ENCODE measurements at regions not wholly inside any gene's neighbourhood (a gene's known extent, or its start where the extent isn't known, plus 50 kb on each side); places are given as distances from the start of the nearest gene placed in this dataset.

- intact Hi-C loops (cut with micrococcal nuclease; ENCODE audit: unreplicated experiment), result no loop called here
- Histone ChIP-seq H3K27me3 (ENCODE audit: control insufficient read depth, insufficient read depth, low read length) (no peaks in the 10 kb centered on the region), H3K36me3 (ENCODE audit: control insufficient read depth, insufficient read depth, low read length) (no peaks in the 10 kb centered on the region), H3K4me3 (ENCODE audit: low read depth in 2 of 2, low read length in 2 of 2) (no peak overlapping the region), H3K4me1 (ENCODE audit: control insufficient read depth, insufficient read depth, low read length) (no peaks in the 10 kb centered on the region), H3K9me3 (ENCODE audit: control insufficient read depth, insufficient read depth, low read depth, low read length) (no peaks in the 10 kb centered on the region), H3K27ac (ENCODE audit: low read length) (no peak overlapping the region)
- ChIA-PET POLR2A (no interaction called here), CTCF (no interaction called here)
- in situ Hi-C loops (cut with HindIII; ENCODE audit: low pct_unique_long_range_greater_than_20kb, low sequenced_read_pairs), result no loop called here
- no TSS peak for BruUV-seq (replicated peaks)
- no peak for ATAC-seq
- TF ChIP-seq TCF7L2 (IDR thresholded peaks at IDR 0.05; ENCODE audit: low read depth, low read length) (no peak), POLR2AphosphoS5 (IDR thresholded peaks at IDR 0.05; ENCODE audit: low read depth, low read length) (no peak), REST (IDR thresholded peaks at IDR 0.05; ENCODE audit: insufficient read depth in 1 of 2, low read depth in 2 of 2, low read length in 1 of 2) (no peak), SIN3A (IDR thresholded peaks at IDR 0.05; ENCODE audit: borderline replicate concordance, insufficient read depth, low read depth, low read length) (no peak)
- TF ChIP-seq, protein P1, sequence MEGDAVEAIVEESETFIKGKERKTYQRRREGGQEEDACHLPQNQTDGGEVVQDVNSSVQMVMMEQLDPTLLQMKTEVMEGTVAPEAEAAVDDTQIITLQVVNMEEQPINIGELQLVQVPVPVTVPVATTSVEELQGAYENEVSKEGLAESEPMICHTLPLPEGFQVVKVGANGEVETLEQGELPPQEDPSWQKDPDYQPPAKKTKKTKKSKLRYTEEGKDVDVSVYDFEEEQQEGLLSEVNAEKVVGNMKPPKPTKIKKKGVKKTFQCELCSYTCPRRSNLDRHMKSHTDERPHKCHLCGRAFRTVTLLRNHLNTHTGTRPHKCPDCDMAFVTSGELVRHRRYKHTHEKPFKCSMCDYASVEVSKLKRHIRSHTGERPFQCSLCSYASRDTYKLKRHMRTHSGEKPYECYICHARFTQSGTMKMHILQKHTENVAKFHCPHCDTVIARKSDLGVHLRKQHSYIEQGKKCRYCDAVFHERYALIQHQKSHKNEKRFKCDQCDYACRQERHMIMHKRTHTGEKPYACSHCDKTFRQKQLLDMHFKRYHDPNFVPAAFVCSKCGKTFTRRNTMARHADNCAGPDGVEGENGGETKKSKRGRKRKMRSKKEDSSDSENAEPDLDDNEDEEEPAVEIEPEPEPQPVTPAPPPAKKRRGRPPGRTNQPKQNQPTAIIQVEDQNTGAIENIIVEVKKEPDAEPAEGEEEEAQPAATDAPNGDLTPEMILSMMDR (IDR thresholded peaks at IDR 0.05), result no peak
- no peak for DNase-seq (ENCODE audit: low read depth, low spot score)
These were observed 204.2 kb downstream of the CHRM3 start for GRCh38 chr1:239590556-239590955.

DNA sequence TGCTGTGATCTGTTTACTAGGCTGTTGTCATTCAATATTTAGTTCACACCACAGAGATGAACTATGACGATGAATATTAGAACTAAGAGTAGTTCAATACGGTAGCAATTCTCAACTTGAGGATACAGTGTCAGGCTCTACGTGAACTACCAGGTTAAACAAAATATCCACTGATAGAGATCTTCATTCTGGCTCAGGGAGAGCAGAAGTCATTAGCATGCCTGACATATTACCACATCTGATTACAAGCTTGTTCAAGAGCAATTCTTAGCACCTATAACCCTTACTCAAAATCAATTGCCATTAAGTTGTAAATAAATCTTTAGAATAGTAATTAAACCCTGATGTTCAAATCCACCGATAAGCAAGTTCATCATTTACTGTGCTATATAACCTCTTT is 207.2 kb downstream of the CHRM3 start:
- in situ Hi-C loops (cut with HindIII; ENCODE audit: low pct_unique_long_range_greater_than_20kb, low sequenced_read_pairs), result no loop called here
- Histone ChIP-seq H3K36me3 (ENCODE audit: control insufficient read depth, insufficient read depth, low read length) (no peaks in the 10 kb centered on the region), H3K27me3 (ENCODE audit: control insufficient read depth, insufficient read depth, low read length) (no peaks in the 10 kb centered on the region), H3K9me3 (ENCODE audit: control insufficient read depth, insufficient read depth, low read depth, low read length) (no peaks in the 10 kb centered on the region), H3K27ac (ENCODE audit: low read length) (no peak overlapping the region), H3K4me3 (ENCODE audit: low read depth in 2 of 2, low read length in 2 of 2) (no peak overlapping the region), H3K4me1 (ENCODE audit: control insufficient read depth, insufficient read depth, low read length) (no peaks in the 10 kb centered on the region)
- BruUV-seq (replicated peaks), result no TSS peak
- DNase-seq (ENCODE audit: low read depth, low spot score) (no peak), ATAC-seq (no peak)
- ChIA-PET CTCF (no interaction called here), POLR2A (no interaction called here)
- intact Hi-C loops (cut with micrococcal nuclease; ENCODE audit: unreplicated experiment), result no loop called here
- TF ChIP-seq, protein P1 (IDR thresholded peaks at IDR 0.05), result no peak
- TF ChIP-seq SIN3A (IDR thresholded peaks at IDR 0.05; ENCODE audit: borderline replicate concordance, insufficient read depth, low read depth, low read length) (no peak), POLR2AphosphoS5 (IDR thresholded peaks at IDR 0.05; ENCODE audit: low read depth, low read length) (no peak), TCF7L2 (IDR thresholded peaks at IDR 0.05; ENCODE audit: low read depth, low read length) (no peak), REST (IDR thresholded peaks at IDR 0.05; ENCODE audit: insufficient read depth in 1 of 2, low read depth in 2 of 2, low read length in 1 of 2) (no peak)
